CD4-positive, alpha-beta memory T cell (primary cell): ENCODE measurements at regions not wholly inside any gene's neighbourhood (a gene's known extent, or its start where the extent isn't known, plus 50 kb on each side); places are given as distances from the start of the nearest gene placed in this dataset.

Experiments used
- CTCF ChIA-PET: fragments of 350-600 bp; sonication (Branson Sonifier 250); formaldehyde crosslinking; loops from one replicate; lab custom pipeline; 2021; ENCODE audit warnings: inconsistent platforms; ENCODE audit not compliant: partially characterized antibody; lab: Charles Lee
- POLR2A ChIA-PET: fragments of 350-600 bp; sonication (Branson Sonifier 250); formaldehyde crosslinking; loops from one replicate; lab custom pipeline; 2021; ENCODE audit not compliant: partially characterized antibody; lab: Charles Lee
- DNase-seq, 5 donors: peaks; one replicate each; pipeline versions ENCODE4 v3.0.0 to v3.0.0-alpha.2; 2020 to 2022; ENCODE audit warnings: mixed read lengths in 1 of 5
- H3K27ac ChIP-seq: one replicate; pipeline ENCODE4 v1.7.0; 2013; ENCODE audit warnings: low read depth, low read length
- H3K27me3 ChIP-seq: 2 replicates; pipeline ENCODE4 v1.7.0; 2013; ENCODE audit warnings: mild to moderate bottlenecking, low read length, moderate library complexity; ENCODE audit not compliant: insufficient read depth
- H3K36me3 ChIP-seq: 2 replicates; pipeline ENCODE4 v1.7.0; 2013; ENCODE audit warnings: mild to moderate bottlenecking, low read length, moderate library complexity; ENCODE audit not compliant: insufficient read depth
- H3K4me1 ChIP-seq: 2 replicates; pipeline ENCODE4 v1.7.0; 2013; ENCODE audit warnings: mild to moderate bottlenecking, low read length, moderate library complexity; ENCODE audit not compliant: insufficient read depth
- H3K4me3 ChIP-seq, 2 donors: one replicate each; pipeline ENCODE4 v1.7.0; 2013; ENCODE audit warnings: low read length in 2 of 2, mild to moderate bottlenecking in 1 of 2
- H3K9me3 ChIP-seq, 2 donors: one replicate each; pipeline ENCODE4 v1.7.0; 2013; ENCODE audit warnings: low read length in 2 of 2, control low read depth in 1 of 2; ENCODE audit not compliant: control insufficient read depth in 1 of 2
- H3K27ac Mint-ChIP-seq, 7 donors: one replicate each; pipeline ENCODE4 v1.8.0; 2020 to 2021; ENCODE audit warnings: mixed read lengths in 7 of 7, mild to moderate bottlenecking in 6 of 7, inconsistent platforms in 3 of 7, moderate library complexity in 3 of 7
- H3K27me3 Mint-ChIP-seq, 2 donors: one replicate each; pipeline ENCODE4 v1.8.0; 2020 to 2021; ENCODE audit warnings: mixed read lengths in 2 of 2
- H3K36me3 Mint-ChIP-seq, 2 donors: one replicate each; pipeline ENCODE4 v1.8.0; 2020 to 2021; ENCODE audit warnings: mixed read lengths in 2 of 2, inconsistent platforms in 1 of 2, mild to moderate bottlenecking in 1 of 2
- H3K4me1 Mint-ChIP-seq, 4 donors: one replicate each; pipeline ENCODE4 v1.8.0; 2020 to 2021; ENCODE audit warnings: mixed read lengths in 4 of 4, mild to moderate bottlenecking in 1 of 4
- H3K4me3 Mint-ChIP-seq, 8 donors: one replicate each; pipeline ENCODE4 v1.8.0; 2020 to 2021; ENCODE audit warnings: mixed read lengths in 8 of 8, mild to moderate bottlenecking in 7 of 8, moderate library complexity in 6 of 8, inconsistent platforms in 3 of 8
- H3K9me3 Mint-ChIP-seq, 8 donors: one replicate each; pipeline ENCODE4 v1.8.0; 2020 to 2021; ENCODE audit warnings: mixed read lengths in 8 of 8, mild to moderate bottlenecking in 5 of 8, inconsistent platforms in 3 of 8, moderate library complexity in 1 of 8
- intact Hi-C: fragments of 100-400 bp; cut with micrococcal nuclease; formaldehyde crosslinking; loops from one replicate; pipeline ENCODE4 v1.15.1; 2023

DNA sequence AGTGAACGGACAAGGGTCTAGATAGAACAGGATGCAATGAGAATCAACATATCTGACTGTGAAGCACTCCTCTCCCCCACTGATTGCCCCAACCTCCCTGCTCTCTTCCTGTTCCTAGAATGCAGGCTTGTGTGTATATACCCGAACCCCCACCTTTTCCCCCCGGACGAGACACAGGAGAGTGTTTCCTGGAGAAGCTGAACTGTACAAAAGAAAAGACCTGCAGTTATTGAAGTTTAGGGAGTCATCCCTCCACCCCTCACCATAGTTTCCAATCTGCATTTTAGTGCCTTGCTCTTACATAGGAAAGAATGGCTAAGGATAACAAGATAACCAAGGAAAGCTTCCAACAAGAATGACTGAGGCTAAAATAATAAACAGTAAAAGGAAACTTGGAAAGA, 55.5 kb upstream of the PDE10A start:
- no peak for DNase-seq
- Histone ChIP-seq H3K27me3 (no peaks in the 10 kb centered on the region), H3K27ac (no peak overlapping the region), H3K4me3 (no peak overlapping the region), H3K4me1 (no peaks in the 10 kb centered on the region), H3K9me3 (no peaks in the 10 kb centered on the region), H3K36me3 (no peaks in the 10 kb centered on the region)
- ChIA-PET POLR2A (no interaction called here), CTCF (no interaction called here)
- Mint-ChIP-seq H3K4me3 (no peak overlapping the region), H3K4me1 (no peaks in the 10 kb centered on the region), H3K27me3 (peaks cover 0 to 3% of the 10 kb centered on the region in 2 donors), H3K36me3 (no peaks in the 10 kb centered on the region), H3K9me3 (no peaks in the 10 kb centered on the region), H3K27ac (no peak overlapping the region)
- intact Hi-C loops = no loop called here

DNA sequence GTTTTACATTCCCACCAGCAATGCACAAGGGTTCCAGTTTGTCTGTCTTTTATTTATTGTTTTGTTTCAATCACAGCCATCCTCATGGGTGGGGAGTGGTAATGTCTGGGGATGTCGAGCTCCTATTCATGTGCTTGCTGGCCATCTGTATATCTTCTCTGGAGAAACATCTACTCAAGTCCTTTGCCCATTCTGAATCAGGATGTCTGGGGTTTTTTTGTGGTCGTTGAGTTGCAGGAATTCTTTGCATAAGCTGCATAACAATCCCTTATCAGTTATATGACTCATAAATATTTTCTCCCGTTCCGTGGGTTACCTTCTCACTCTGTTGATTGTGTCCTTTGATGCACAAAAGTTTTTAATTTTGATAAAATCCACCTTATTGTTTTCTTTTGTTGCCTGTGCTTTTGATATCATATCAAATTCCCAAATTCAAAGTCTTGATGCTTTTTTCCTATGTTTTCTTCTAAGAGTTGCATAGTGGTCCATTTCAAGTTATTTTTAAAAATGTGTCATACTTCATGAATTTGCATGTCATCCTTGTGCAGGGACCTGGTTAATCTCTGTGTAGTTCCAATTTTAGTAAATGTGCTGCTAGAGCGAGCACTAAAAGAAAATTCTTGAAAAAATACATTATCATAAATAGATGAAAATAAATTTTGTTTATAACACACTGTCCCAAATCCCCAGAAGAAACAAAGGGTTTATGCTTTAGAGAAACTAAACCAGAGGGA, 54.9 kb upstream of the PDE10A start:
- no peak overlapping the region for H3K4me3 ChIP-seq
- no peaks in the 10 kb centered on the region for H3K36me3 Mint-ChIP-seq
- no peak overlapping the region for H3K27ac Mint-ChIP-seq
- H3K4me1 ChIP-seq = no peaks in the 10 kb centered on the region
- H3K4me3 Mint-ChIP-seq = no peak overlapping the region
- ChIA-PET POLR2A (no interaction called here), CTCF (no interaction called here)
- no peak overlapping the region for H3K27ac ChIP-seq
- H3K4me1 Mint-ChIP-seq = no peaks in the 10 kb centered on the region
- DNase-seq = no peak
- no peaks in the 10 kb centered on the region for H3K27me3 ChIP-seq
- H3K36me3 ChIP-seq = no peaks in the 10 kb centered on the region
- H3K27me3 Mint-ChIP-seq = peaks cover 0 to 6% of the 10 kb centered on the region in 2 donors
- intact Hi-C loops = no loop called here
- H3K9me3 ChIP-seq = no peaks in the 10 kb centered on the region
- H3K9me3 Mint-ChIP-seq = peaks cover 0 to under 1% (median 0%) of the 10 kb centered on the region in 8 donors

GRCh38 chr6:165716886-165717285, 53.8 kb upstream of the PDE10A start:
- H3K36me3 Mint-ChIP-seq = no peaks in the 10 kb centered on the region
- Histone ChIP-seq H3K27me3 (no peaks in the 10 kb centered on the region), H3K36me3 (no peaks in the 10 kb centered on the region), H3K9me3 (no peaks in the 10 kb centered on the region), H3K4me1 (no peaks in the 10 kb centered on the region), H3K4me3 (no peak overlapping the region), H3K27ac (no peak overlapping the region)
- ChIA-PET CTCF (no interaction called here), POLR2A (no interaction called here)
- H3K27ac Mint-ChIP-seq = no peak overlapping the region
- H3K4me3 Mint-ChIP-seq = no peak overlapping the region
- H3K4me1 Mint-ChIP-seq = no peaks in the 10 kb centered on the region
- peaks cover 0 to 6% of the 10 kb centered on the region in 2 donors for H3K27me3 Mint-ChIP-seq
- intact Hi-C loops = no loop called here
- peaks cover 0 to 2% (median 0%) of the 10 kb centered on the region in 8 donors for H3K9me3 Mint-ChIP-seq
- no peak for DNase-seq

- Histone ChIP-seq H3K27ac (no peak overlapping the region), H3K27me3 (no peaks in the 10 kb centered on the region), H3K36me3 (no peaks in the 10 kb centered on the region), H3K9me3 (no peaks in the 10 kb centered on the region), H3K4me1 (no peaks in the 10 kb centered on the region), H3K4me3 (no peak overlapping the region)
- DNase-seq = no peak
- H3K9me3 Mint-ChIP-seq = peaks cover 0 to 2% (median 0%) of the 10 kb centered on the region in 8 donors
- H3K4me1 Mint-ChIP-seq = no peaks in the 10 kb centered on the region
- no peak overlapping the region for H3K4me3 Mint-ChIP-seq
- ChIA-PET POLR2A (no interaction called here), CTCF (no interaction called here)
- intact Hi-C loops = no loop called here
- peaks cover 0 to 6% of the 10 kb centered on the region in 2 donors for H3K27me3 Mint-ChIP-seq
- H3K27ac Mint-ChIP-seq = no peak overlapping the region
- no peaks in the 10 kb centered on the region for H3K36me3 Mint-ChIP-seq
Observed at GRCh38 chr6:165715428-165715827, 52.4 kb upstream of the PDE10A start.

DNA sequence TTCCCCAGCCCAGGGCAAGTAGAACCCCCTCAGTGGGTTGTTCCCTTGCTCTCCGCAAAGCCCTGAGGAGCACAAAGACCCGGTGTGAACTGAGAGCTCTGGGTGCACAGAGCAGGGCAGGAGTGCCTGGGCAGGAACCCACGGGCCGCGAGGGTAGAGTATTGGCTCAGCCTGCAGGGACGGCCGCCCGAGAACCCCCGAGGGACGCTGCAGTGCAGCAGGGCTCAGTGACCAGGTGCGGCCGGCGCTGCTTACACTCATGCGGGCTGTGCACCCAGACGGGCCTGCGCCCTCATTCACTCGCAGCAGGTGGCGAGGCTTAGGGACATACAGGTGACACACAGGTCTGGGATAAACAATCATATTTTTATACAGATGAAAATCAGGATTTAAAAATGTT, 51.9 kb upstream of the PDE10A start:
- CTCF ChIA-PET = no interaction called here
- H3K27me3 ChIP-seq = no peaks in the 10 kb centered on the region
- no peak overlapping the region for H3K4me3 ChIP-seq
- Mint-ChIP-seq H3K27me3 (peaks cover 0 to 6% of the 10 kb centered on the region in 2 donors), H3K9me3 (peaks cover 0 to 4% (median under 1%) of the 10 kb centered on the region in 8 donors), H3K4me3 (no peak overlapping the region), H3K27ac (no peak overlapping the region), H3K36me3 (no peaks in the 10 kb centered on the region), H3K4me1 (no peaks in the 10 kb centered on the region)
- POLR2A ChIA-PET = no interaction called here
- intact Hi-C loops = no loop called here
- no peaks in the 10 kb centered on the region for H3K36me3 ChIP-seq
- DNase-seq = no peak
- no peak overlapping the region for H3K27ac ChIP-seq
- H3K9me3 ChIP-seq = no peaks in the 10 kb centered on the region
- H3K4me1 ChIP-seq = no peaks in the 10 kb centered on the region

DNA sequence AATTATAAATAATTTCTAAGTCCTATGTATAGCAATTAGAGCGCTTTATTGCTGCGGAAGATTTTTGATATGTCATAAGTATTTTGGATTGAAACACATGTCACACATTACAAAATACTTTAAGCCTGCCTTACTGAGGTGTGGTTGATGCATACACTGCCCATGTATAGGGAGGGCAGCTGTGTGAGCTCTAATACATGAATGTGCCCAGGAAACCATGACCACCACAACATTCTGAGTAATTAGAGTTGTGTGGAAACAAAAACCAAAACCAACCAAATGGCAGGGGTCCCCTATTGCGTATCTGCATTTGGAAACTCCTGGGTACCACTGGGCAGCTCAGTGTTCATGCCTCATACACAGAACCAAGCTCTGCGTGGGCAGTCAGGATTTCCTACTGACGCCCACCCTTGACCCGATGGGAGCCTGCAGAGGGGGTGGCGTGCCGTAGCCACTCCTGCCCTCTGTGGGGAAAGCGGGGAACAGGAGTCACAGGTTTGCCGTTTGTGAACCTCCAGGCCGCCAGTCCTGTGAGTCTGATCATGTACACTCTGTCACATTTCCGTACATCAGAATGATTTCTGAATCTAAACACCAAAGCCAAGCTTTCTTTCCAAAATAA, 50.9 kb upstream of the PDE10A start:
- H3K4me3 ChIP-seq = no peak overlapping the region
- H3K4me1 ChIP-seq = no peaks in the 10 kb centered on the region
- Mint-ChIP-seq H3K27me3 (peaks cover 0 to 6% of the 10 kb centered on the region in 2 donors), H3K4me1 (no peaks in the 10 kb centered on the region), H3K9me3 (peaks cover 0 to 5% (median 1%) of the 10 kb centered on the region in 8 donors), H3K27ac (no peak overlapping the region), H3K4me3 (no peak overlapping the region), H3K36me3 (no peaks in the 10 kb centered on the region)
- ChIA-PET CTCF (no interaction called here), POLR2A (no interaction called here)
- intact Hi-C loops = no loop called here
- no peak overlapping the region for H3K27ac ChIP-seq
- no peaks in the 10 kb centered on the region for H3K9me3 ChIP-seq
- H3K27me3 ChIP-seq = no peaks in the 10 kb centered on the region
- DNase-seq = no peak
- no peaks in the 10 kb centered on the region for H3K36me3 ChIP-seq
